Stimulated activated CD8-positive, alpha-beta memory T cell treated with anti-CD3 and anti-CD28 coated beads, Interleukin-12 subunit alpha, Interleukin-12 subunit beta, amount 100 ng/mL, for 4 hours (primary cell): ENCODE measurements at regions not wholly inside any gene's neighbourhood (a gene's known extent, or its start where the extent isn't known, plus 50 kb on each side); places are given as distances from the start of the nearest gene placed in this dataset.
"Not testable (repeated sequence)": the region's sequence is repeated elsewhere in the genome, so short reads cannot be mapped to it uniquely, and the experiment has no call there.

Source experiments
- DNase-seq: peaks from one replicate; pipeline ENCODE4 v3.0.0-alpha.2; 2020; ENCODE audit warnings: low read depth

DNA sequence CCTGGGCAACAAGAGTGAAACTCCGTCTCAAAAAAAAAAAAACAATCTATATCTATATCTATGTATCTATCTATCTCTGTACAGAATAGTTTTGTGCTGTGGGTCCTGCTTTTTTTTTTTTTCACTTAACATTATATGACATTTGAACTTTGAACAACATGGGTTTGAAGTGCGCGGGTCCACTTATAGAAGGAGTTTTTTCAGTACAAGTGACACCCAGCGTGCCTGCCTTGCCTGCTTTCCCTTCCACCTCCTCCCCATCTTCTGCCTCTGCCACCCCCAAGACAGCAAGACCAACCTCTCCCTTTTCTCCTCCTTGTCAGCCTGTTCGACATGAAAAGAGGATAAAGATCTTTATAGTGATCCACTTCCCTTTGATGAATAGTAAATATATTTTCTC lies 102.2 kb upstream of the KCNG1 start:
- no peak for DNase-seq

DNA sequence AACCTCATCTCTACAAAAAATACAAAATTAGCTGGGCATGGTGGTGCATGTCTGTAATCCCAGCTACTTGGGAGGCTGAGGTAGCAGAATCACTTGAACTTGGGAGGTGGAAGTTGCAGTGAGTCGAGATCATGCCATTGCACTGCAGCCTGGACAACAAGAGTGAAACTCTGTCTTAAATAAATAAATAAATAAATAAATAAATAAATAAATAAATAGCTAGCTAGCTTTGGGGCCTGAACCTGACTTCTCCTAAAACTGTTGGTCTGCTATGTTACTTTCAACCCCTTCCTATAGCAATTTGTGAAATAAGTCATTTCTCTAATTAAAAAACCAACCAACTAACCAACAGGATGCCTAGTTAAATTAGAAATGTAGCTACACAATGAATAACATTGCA lies 101.0 kb upstream of the KCNG1 start:
- DNase-seq = not testable (repeated sequence)

DNA sequence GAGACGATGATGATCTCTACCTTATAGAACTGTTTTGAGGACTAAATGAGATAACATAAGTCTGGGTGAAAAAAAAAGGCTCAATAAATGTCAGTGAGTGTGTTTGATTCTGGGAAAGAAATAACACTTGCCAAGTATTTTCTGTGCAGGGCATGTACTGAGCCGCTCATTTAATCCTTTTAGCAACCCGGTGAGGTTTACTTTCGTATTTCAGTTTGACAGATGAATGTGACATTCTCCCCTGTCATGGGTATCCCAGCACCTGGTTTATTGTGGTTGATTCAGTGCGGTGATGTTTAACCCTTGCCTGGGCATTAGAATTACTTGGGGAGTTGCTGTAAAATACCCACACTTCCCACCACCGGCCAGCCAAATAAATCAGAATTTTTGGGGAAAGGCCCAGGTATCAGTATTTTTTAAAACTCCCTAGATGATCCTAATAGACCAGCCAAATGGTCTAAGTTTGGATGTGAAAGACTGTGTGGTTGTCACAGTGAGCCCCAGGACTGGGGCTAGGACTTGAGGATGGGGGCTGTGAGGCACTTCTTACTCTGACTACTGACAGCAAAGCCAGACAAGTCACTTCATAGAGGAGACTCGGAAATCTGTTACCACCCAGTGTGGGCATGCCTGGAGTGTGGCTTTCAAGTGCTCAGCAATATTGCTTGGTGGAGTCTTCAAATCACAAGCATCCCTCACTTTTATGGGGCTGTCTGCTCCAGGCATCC lies 100.2 kb upstream of the KCNG1 start:
- no peak for DNase-seq

DNA sequence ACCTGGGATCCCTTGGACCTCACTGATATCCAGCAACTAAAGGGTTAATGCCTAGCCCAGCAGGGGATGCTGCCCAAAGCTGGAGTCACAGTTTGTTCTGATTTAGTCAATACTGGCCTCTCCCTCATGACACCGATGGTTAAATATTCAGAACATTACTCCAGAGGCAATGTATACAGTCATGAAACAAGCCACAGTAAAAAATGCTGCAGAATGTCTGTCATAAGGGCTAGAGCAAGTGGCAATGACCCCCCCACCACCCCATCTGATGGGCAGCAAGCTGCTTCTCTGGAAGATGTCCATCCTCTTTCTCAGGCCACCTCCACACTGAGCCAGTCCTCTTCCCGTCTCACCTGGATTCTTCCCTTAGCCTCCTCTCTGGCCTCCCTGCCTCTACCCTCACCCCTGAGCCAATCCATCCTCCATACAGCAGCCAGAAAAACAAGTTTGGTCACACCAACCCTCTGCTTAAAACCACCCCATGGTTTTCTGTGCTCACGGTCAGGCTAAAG lies 99.0 kb upstream of the KCNG1 start:
- DNase-seq = no peak

DNA sequence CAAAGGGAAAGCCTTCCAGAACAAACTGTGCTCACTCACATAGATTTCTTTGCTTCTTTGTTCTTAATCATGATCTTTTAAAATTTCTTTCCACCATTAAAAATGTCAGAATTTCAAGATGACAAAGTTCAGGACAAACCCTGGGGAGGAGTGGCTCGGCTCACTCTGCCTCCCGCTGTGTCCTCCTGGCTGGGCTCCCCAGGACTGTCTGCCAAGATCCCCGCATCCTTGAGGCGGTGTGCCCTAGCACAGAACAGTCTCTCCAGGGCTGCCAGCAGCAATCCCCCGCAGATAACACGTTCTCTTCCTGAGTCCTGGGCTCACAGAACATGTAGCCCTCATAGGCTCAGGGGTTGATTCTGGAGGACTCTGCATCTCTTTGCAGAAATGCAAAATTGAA lies 98.4 kb upstream of the KCNG1 start:
- DNase-seq = no peak

DNA sequence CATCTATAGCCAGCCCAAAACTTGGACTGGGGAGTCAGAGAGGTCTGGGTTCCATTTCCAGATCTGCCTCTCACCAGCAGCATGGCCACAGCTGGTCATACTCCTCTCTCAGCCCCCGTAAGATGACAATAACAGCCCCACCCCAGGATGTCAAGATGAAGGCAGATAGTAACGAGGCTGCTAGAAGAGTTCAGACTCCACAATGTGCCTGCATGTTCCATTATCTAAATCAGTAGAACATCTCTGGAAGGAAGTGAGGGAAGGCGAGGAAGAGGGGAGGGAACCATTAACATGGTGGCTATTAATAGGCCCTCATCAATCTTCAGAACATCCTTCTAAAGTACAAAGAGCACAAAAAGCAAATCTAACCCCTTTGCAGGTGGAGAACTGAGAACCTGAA lies 98.0 kb upstream of the KCNG1 start:
- DNase-seq = no peak

DNA sequence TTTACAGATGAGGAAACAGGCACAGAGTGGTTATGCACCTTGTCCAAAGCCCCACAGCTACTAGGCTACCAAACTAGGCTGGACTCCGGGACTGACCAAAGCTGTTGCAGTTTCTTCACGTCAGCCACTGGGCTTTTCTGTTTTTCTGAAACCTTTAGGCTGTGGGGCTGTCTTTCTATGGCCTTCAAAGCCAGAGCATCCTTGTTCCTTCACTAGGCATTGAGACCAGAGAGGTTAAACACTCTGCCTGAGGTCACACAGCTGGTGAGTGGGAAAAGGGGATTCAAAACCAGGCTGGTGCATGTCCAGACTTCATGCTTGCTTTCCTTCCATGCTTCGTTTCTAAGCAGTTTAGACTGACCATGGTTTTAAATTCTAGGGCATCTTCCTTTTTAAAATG lies 97.5 kb upstream of the KCNG1 start:
- no peak for DNase-seq

DNA sequence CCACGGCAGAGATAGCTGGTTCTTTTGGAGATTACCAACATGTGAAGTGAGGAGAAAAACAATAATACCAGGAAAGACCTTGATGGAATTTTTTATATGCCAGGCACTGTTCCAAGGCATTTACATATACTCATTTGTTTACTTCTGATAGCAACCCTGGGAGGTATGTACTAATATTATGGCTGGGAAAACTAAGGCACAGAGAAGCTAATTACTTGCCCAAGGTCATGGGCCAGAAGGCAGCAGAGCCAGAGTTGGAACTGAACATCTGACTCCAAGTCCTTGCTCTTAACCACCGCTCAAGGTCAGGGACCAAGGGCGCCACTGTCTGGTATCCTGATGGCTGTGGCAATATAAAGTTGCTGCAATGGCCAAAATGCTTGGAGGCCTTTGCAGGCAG lies 97.0 kb upstream of the KCNG1 start:
- DNase-seq = no peak

DNA sequence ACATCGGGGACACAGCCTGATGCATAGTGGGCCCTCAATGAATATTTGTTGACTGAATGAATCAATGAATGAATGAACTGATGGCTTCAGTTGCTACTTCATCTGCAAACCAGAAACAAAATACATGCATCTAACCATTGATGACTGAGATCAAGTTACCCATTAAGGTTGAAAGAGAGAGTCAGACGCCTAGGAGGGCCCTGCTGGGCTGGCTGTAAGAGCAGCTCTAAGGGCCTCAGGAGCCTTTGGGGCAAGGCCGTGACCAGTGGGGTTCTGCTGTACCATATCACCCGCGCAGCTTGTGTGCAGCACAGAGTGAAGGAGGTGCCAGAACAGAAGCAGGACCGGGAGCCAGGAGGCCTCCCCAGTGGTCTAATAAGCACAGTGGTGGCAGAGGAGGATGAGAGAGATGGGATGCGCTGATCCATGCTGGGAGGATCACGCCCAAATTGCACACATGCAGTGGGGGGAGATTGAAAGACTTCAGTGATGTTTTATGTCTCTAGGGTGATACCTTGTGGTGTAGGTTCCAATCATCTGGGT lies 96.1 kb upstream of the KCNG1 start:
- DNase-seq = no peak

DNA sequence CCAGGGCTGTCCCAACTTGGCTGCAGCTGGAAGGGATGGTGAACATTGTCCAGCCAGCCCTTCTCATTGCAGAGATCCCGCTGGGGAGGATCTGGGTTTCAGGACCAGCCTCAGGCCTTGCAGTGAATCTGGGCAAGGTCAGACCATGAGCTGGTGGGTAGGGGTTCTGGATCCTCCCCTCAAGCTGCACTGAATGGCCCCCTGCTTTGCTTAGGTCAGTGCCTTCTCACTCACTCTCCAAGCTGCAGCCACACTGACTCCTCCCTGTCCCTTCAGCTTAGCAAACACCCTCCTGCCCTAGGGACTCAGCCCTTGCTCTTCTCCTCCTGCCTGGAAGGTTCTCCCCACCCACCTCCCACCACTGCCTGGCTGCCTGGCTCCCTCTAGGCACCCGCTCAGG lies 95.3 kb upstream of the KCNG1 start:
- no peak for DNase-seq

DNA sequence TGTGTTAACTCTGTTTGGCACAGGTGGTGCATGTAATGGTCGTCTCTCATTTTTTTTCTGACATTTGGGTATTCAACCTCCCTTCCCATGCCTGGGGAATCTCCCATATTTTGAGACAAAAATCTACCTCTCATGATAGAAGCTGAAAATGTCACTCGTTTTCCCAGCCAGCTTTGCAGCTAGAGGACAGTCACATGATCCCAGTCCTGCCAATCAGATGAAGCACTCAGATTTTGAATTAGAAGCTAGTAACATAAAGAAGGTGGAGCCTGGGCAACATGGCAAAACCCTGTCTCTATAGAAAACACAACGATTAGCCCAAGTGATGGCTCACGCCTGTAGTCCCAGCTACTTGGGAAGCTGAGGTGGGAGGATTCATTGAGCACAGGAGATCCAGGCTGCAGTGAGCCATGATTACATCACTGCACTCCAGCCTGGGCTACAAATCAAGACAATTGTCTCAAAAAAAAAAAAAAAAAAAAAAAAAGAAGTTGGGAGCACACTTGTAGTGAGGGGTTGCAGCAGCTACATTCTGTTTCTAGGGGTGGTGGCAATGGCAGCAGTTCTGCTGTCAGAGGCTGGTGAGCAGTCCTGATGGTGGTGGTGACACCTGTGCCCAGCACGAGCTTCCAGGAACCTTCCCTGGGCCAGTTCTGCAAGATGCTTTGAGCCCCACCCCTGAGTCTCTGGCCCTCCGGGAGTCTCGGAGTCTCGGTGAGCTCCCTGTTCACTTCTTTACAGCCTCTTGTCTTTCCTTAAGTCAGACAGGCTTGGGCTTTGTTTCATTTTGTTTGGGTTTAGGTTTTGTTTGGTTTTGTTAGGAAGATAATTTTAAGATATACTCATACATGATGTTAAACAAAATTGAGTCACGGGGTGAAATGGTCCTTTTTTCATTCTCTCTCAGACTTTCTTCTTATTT lies 94.1 kb upstream of the KCNG1 start:
- DNase-seq = no peak

DNA sequence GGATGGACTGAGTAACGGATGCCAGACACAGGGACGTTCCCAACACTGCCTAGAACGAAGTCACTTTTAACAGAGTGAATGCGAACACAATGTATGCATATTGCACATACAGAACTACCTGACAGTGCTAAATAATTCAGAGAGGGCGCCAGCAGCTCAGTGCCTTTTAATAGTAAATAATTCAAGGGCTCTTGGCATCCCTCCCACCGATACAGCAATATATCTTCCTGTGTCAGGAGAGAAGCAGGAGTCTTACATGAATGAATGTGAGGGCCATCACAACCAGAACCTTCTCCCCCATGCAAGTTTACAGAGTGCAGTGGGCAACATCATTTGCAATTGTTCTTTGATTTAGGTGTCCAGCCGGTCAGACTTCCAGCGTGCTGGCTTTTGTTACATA lies 88.4 kb upstream of the KCNG1 start:
- DNase-seq = no peak

DNA sequence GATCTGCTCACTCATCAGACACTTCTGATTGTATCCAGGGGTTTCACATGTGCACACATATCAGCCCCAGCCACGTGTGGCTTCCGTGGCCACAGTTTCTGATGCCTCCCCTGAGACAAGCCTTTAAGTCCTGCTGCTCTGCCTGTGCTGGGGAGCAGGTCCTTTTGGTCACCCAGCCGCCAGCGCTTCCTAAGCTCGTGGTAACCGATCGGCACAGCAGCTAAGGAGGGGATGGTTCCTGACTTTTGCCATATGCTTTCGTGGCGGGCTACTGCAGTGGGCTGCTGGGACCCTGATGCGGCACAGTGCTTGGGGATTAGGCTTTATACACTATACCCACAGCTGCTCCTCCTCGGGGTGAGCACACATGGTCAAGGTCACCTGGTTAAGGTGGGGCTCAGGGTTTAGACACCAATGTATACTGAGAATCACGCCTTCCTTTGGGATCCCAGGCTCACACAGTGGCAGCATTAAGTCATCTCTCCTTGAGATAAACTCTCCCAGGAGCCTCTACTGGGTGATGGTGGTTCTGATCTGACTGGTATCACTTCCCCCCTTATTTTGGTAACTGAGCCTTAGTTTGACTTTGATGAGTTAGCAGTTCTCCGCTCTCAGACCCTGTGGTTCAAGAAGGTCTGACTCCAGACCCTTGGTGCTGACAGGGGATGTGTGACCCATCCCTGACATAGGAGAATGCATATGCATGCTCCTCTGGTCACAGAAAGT lies 85.9 kb upstream of the KCNG1 start:
- DNase-seq = no peak

DNA sequence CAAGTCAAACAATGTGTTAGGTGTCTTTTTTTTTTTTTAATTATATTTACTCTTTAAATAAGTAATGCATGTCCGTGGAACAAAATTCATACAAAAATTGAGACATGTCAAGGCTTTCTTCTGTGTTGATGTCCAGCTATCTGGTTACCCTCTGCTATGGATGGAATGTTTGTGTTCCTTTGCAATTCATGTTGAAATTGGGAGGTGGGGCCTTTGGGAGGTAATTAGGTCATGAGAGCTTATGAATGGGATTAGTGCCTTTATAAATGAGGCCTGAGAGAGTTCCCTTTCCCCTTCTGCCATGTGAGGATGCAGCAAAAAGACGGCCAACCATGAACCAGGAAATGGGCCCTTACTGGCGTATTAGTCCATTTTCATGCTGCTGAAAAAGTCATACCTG lies 83.1 kb upstream of the KCNG1 start:
- no peak for DNase-seq

DNA sequence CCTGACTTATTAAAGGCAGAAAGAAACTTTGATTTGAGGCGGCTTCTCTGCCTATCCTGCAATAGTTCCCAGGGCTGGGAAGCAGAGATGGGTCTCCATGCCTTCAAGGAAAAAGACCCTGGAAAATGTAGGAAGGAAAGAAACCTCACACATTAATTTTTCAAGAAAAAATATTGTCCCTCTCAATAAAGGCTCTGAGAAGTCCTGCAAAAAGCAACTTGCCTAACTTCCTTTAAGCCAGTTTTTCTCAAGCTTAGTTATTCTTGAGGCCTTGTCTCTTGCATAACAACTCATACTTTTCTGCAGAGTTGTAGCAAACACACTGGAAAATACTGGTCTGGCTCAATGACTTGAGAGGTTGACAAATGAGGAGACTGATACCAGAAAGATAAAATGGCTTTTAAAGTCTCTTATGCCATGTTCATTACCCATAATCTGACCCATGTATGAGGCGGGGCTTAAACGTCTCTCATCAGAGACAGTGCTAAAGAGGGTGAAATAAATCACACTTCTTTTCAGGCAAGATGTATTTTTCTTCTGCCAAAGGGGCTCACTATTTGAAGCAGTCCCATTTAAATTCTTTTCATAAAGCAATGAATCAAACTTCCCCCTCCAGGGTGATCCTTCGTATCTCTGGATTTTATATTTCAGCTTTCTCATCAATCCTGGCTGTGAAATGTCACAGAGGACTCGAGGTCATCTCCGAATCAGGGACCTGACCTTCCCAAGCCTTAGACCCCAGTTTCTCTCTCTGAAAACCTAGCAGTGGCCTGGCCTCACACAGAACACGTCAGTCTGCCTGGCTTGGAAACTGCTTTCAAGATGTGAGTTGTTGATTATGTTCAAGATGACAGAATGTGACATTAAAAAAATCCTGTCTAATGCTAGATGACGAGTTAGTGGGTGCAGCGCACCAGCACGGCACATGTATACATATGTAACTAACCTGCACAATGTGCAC lies 82.3 kb upstream of the KCNG1 start:
- no peak for DNase-seq

DNA sequence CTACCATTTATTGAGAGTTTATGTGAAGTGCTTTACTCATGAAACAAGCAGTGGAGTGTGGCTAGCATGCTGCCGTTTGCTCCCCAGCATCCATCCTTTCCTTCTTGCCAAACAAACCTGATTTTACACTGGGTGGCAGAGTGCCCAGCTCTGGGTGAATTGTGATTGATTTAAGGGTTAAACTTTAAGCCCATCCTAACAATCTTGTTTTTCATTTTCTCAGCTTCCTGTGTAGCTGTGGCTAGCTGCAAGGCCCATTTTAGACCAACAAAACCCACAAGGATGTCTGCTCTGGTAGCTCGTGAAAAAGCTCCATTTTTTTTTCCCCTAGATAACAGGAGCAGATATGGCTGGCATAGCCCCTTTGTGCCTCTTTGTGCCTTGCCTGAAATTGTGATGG lies 77.7 kb upstream of the KCNG1 start:
- DNase-seq = no peak

DNA sequence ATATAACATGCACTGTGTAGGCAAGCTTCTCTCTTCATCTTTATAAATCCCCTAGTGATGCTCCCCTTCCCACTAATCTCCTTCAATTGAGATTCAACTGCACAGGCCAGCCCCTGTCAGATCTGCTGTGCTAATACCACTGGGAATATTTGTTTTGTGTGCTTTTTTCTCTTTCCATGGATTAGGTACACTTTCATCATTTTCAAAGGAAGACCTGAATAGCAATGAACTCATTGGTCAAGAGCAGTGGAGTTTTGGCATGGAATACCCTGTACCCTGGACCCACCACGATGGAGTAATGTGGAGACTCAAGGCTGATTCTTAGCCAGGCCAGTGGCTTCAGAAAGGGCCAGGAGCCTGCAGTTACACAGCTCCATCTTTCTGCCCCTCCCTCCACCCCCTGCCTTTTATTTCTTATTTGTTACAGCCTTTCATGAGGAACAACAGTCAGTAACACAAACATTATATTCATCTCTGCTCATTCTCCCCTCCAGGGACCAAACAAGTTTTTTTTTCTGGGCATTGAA lies 75.4 kb upstream of the KCNG1 start:
- no peak for DNase-seq

DNA sequence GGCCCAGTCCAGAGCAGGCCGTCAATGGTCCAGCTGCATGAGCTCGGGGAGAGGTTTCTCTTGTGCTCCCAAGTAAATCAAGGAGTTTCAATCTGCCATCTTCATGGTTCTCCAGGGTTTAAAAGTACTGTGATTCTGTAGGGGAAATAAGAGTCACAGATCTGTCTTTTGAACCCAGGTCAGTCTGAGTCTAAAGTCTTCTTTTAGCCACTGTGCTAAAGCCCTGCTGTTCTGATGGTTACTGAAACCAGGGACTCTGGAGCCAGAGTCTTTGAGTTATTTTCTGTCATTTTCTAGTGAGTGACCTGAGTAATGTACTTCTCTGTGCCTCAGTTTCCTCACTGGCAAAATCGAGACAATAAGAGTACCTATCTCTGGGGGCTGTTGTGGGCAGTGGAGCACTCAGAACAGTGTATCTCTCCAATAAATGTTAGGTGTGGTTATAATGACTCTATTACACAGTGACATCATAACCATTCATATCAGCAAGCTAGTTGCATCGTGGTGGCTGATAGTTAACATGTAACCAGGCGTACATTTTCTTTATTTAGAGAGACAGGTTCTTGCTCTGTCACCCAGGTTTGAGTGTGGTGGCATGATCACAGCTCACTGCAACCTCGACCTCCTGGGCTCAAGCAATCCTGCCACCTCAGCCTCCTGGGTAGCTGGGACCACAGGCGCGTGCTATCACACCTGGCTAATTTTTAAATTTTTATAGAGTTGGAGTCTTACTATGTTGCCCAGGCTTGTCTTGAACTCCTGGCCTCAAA lies 74.6 kb upstream of the KCNG1 start:
- no peak for DNase-seq

DNA sequence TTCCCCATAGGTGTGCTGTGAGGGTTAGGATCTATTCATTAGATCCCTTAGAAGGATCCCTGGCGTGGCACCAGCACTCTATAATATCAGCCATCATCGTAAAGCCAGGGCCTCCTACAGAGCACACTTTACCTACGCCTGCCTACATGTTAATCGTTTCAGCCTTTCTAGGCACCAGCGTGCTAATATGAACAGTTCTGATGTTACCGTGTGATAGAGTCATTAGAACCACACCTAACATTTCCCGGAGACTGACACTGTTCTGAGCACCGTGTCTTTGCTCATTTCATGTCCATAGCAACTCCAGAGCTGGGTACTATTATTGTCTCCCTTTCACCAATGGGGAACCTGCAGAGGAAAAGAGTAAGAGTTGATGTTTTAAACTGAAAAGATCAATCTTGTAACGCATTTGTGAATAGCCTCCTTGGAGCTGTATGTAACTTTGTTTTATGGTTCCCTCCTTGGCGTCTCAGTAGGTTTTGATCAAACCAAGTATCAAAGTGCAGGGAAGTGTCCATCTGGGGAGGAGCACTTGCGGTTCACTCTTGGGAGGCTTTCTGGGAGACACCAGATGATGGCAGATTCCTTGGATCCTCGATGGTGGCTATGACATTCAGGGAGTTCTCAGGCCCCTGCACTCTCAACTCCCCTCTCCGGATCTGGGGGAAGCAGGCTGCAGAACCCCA lies 73.8 kb upstream of the KCNG1 start:
- DNase-seq = no peak
